ENCODE measurements at regions not wholly inside any gene's neighbourhood (a gene's known extent, or its start where the extent isn't known, plus 50 kb on each side); places are given as distances from the start of the nearest gene placed in this dataset.

DNA sequence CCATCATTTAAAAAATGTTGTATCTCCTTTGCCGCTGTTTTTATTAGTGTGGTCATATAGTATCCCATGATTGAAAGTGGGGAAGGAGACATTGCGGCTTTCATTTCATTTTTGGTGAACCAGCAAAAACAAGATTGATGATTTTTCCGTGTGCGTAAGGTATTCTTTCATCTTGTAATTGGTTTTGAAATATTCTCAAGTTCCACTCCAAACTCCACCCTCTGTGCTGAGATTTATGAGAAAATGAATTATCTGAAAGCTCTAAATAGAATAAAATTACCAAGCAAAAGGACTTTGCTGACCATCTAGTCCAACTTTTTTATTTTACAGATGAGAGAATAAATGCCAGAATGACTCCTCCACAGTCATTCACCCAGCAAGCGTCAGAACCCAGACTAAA lies 103.1 kb upstream of the MPDZ start:
- TF ChIP-seq RARB (CRISPR knock-in tag; IDR thresholded peaks at IDR 0.05) (no peak), ARNTL (CRISPR knock-in tag; IDR thresholded peaks at IDR 0.05; ENCODE audit: borderline replicate concordance, low read depth) (no peak), TCF4 (CRISPR knock-in tag; IDR thresholded peaks at IDR 0.05; ENCODE audit: borderline replicate concordance) (no peak), CREB5 (CRISPR knock-in tag; IDR thresholded peaks at IDR 0.05; ENCODE audit: low read depth) (no peak), OSR1 (CRISPR knock-in tag; IDR thresholded peaks at IDR 0.05) (no peak), SNAI2 (CRISPR knock-in tag; IDR thresholded peaks at IDR 0.05) (no peak), GLIS3 (CRISPR knock-in tag; IDR thresholded peaks at IDR 0.05) (no peak)
- TF ChIP-seq, protein P1, sequence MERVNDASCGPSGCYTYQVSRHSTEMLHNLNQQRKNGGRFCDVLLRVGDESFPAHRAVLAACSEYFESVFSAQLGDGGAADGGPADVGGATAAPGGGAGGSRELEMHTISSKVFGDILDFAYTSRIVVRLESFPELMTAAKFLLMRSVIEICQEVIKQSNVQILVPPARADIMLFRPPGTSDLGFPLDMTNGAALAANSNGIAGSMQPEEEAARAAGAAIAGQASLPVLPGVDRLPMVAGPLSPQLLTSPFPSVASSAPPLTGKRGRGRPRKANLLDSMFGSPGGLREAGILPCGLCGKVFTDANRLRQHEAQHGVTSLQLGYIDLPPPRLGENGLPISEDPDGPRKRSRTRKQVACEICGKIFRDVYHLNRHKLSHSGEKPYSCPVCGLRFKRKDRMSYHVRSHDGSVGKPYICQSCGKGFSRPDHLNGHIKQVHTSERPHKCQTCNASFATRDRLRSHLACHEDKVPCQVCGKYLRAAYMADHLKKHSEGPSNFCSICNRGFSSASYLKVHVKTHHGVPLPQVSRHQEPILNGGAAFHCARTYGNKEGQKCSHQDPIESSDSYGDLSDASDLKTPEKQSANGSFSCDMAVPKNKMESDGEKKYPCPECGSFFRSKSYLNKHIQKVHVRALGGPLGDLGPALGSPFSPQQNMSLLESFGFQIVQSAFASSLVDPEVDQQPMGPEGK (CRISPR knock-in tag; IDR thresholded peaks at IDR 0.05; ENCODE audit: borderline replicate concordance) = no peak

All from SK-N-SH treated with all-trans-retinoic acid at 6 μM for 48 hours (cell line).